Astrocyte of the spinal cord (primary cell): ENCODE measurements at regions not wholly inside any gene's neighbourhood (a gene's known extent, or its start where the extent isn't known, plus 50 kb on each side); places are given as distances from the start of the nearest gene placed in this dataset.

Source experiments
- DNase-seq: peaks from one replicate; pipeline ENCODE4 v3.0.0; 2011; ENCODE audit warnings: low read depth, low spot score
- H3K4me3 ChIP-seq: 2 replicates; pipeline ENCODE4 v1.5.1; 2011; ENCODE audit warnings: low read depth, mild to moderate bottlenecking, low read length, moderate library complexity
- CTCF ChIP-seq: IDR thresholded peaks from 2 replicates; pipeline ENCODE4 v1.5.1; 2012; ENCODE audit warnings: low read depth, mild to moderate bottlenecking, low read length, inconsistent platforms
- in situ Hi-C: cut with HindIII; loops from 2 replicates; pipeline ENCODE4 v1.10.0; 2017; ENCODE audit warnings: low sequenced_read_pairs

- no peak overlapping the region for H3K4me3 ChIP-seq
- in situ Hi-C loops, result no loop called here
- TF ChIP-seq CTCF, result no peak
- no peak for DNase-seq
Measured at GRCh38 chr3:46107682-46108081, 80.4 kb upstream of the XCR1 start.

GRCh38 chr3:46105306-46105919, 78.1 kb upstream of the XCR1 start:
- no peak for TF ChIP-seq CTCF
- H3K4me3 ChIP-seq, result no peak overlapping the region
- no peak for DNase-seq
- in situ Hi-C loops, result no loop called here

GRCh38 chr3:46104706-46105105, 77.4 kb upstream of the XCR1 start:
- in situ Hi-C loops, result no loop called here
- TF ChIP-seq CTCF, result no peak

GRCh38 chr3:46102780-46103130, 75.5 kb upstream of the XCR1 start:
- no peak overlapping the region for H3K4me3 ChIP-seq
- DNase-seq, result no peak
- in situ Hi-C loops, result no loop called here
- no peak for TF ChIP-seq CTCF

More at GRCh38 chr3:46104706-46105105, 77.4 kb upstream of the XCR1 start:
- no peak for DNase-seq
- H3K4me3 ChIP-seq, result no peak overlapping the region

GRCh38 chr3:46102059-46102779, 74.9 kb upstream of the XCR1 start:
- in situ Hi-C loops, result no loop called here

GRCh38 chr3:46100812-46101211, 73.5 kb upstream of the XCR1 start:
- no peak for DNase-seq
- in situ Hi-C loops, result no loop called here
- no peak overlapping the region for H3K4me3 ChIP-seq
- no peak for TF ChIP-seq CTCF

More at GRCh38 chr3:46102059-46102779, 74.9 kb upstream of the XCR1 start:
- H3K4me3 ChIP-seq, result no peak overlapping the region
- DNase-seq, result no peak
- no peak for TF ChIP-seq CTCF
